NCI-H526 (cell line): ENCODE measurements at regions not wholly inside any gene's neighbourhood (a gene's known extent, or its start where the extent isn't known, plus 50 kb on each side); places are given as distances from the start of the nearest gene placed in this dataset.
"Not testable (repeated sequence)": the region's sequence is repeated elsewhere in the genome, so short reads cannot be mapped to it uniquely, and the experiment has no call there.

Experiments used
- DNase-seq, 2 experiments: peaks; one replicate each; lab custom pipeline; 2025; lab: John Stamatoyannopoulos, UW

DNA sequence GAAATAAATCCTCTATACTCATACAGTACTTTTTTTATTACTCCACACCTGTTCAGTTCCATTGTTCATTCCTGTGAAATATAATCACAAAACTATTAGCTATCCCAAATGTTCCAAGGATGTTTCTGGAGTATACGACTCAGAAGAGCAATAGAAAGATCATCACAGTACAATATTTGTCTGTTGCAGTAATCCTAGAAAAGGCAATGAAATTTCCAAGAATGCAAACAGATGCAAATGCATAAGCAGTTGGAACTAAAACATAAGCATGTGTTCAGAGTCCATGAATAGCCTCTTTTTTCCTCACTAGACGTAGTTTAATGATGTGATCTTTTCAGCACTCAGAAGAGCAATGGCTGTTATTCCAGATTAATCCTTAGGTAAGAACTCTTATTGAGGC, 55.2 kb downstream of the RTL3 start:
- DNase-seq = peak; percentile 80 to 82

- peak in 1 of 2 experiments; percentile 8 for DNase-seq
These were observed 63.1 kb downstream of the RTL3 start for GRCh38 chrX:78595901-78596502.

GRCh38 chrX:78593701-78594100, 65.4 kb downstream of the RTL3 start:
- no peak for DNase-seq

- DNase-seq = no peak
These were observed 67.1 kb downstream of the RTL3 start for GRCh38 chrX:78592030-78592429.

DNA sequence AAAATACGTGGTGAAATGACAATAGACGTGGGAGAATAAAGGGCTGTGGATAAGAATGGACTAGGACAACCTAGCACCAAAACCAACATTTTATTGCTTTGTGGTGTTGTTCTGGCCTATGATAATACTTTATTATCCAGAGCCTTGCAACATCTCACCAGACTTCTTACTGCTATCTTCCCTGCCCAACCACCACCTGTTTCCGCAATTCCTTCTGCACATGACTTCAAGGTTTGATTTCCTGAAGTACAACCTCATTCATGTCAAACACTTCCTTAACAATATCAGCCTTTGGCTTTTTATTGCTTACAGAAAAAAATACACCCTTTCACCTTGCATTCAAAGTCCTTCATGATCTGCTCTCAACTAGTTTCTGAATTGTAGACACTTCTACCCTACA, 84.8 kb downstream of the RTL3 start:
- DNase-seq = no peak

DNA sequence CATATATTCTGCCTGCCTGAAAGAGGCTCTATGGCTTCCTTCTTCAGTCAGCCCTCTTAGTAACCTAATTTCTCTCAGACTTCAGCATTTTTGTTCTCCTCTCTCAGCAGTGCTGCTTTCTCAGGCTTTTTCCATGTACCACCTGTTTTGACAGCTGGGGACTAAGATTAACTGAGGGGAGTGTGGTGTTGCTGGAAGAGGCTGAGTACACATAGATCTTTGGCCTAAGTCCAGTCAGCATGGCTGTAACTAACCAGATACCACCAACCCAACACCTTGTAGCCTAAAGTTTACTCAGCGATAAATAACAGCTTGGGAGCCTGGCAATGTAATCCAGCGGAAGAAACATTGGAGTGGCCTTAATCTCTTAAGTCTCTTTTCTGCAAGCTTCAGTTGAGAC, 85.5 kb downstream of the RTL3 start:
- no peak for DNase-seq

DNA sequence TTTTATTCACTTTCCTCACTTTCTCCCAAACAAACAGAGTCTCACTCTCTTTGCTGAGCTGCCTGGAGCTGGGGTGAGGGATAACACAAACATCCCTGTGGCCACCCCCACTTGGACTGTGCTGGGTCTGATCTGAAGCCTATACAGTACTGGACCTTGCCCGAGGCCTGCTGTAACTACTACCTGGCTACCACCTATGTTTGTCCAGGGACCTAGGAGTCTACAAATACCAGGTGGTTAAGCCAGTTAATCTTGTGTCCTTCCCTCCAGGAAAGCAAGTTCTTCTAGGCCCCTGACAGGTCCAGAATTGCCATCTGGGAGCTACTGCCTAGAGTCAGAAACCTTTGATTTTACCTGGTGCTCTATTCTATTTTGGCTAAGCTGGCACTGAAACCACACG, 87.3 kb downstream of the RTL3 start:
- no peak for DNase-seq

DNA sequence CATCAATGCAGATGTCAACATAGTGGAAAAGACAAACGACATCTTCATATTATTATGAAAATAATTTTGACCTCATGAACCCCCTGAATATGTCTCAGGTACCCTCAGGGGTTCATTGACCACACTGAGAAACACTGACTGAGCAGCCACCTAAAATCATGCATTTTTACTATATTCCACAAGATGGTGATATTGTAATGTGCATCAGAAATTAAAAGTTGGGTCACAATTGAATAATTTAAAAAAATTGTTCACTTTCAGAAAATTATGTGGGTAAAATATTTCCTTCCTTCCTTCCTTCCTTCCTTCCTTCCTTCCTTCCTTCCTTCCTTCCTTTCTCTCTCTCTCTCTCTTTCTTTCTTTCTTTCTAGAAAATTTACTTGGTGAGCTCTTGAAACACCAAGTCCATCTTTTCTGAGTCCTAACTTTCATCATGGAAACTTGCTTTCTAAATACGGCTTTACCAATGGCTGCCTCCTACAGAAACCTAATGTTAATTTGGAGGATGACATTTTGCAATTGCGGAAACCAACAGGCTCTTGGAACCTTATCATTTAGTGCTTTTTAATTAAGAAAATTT, 103.6 kb downstream of the RTL3 start:
- peak in 1 of 2 experiments; percentile 18 for DNase-seq

DNA sequence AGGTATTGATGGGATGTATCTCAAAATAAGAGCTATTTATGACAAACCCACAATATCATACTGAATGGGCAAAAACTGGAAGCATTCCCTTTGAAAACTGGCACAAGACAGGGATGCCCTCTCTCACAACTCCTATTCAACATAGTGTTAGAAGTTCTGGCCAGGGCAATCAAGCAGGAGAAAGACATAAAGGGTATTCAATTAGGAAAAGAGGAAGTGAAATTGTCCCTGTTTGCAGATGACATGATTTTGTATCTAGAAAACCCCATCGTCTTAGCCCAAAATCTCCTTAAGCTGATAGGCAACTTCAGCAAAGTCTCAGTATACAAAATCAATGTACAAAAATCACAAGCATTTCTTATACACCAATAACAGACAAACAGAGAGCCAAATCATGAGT, 106.5 kb downstream of the RTL3 start:
- not testable (repeated sequence) for DNase-seq

GRCh38 chrX:78548012-78548411, 111.1 kb downstream of the RTL3 start:
- DNase-seq = no peak

DNA sequence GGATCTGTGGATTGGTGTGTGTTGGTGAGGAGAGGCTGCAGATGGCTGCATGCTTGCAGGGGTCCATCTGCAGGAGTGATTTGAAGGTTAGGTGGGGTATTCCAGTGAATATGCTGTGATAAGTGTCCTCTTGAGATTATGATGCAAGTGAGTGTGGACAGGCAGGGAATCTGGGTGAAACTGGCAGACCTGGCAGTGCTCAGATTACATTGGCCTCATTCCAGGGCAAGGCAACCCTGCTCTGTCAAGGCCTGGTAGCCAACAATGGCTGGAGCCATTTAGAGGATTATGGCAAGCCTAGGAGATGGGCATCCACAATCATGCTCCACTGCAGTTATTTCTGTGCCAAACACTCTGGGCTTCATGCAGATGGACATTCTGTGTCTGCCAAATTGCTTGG, 113.9 kb downstream of the RTL3 start:
- DNase-seq = no peak

- no peak for DNase-seq
These were observed 115.8 kb downstream of the RTL3 start for GRCh38 chrX:78543281-78543680.

- no peak for DNase-seq
These were observed 119.0 kb downstream of the RTL3 start for GRCh38 chrX:78540171-78540570.

GRCh38 chrX:78534221-78534620, 124.9 kb downstream of the RTL3 start:
- DNase-seq = no peak

DNA sequence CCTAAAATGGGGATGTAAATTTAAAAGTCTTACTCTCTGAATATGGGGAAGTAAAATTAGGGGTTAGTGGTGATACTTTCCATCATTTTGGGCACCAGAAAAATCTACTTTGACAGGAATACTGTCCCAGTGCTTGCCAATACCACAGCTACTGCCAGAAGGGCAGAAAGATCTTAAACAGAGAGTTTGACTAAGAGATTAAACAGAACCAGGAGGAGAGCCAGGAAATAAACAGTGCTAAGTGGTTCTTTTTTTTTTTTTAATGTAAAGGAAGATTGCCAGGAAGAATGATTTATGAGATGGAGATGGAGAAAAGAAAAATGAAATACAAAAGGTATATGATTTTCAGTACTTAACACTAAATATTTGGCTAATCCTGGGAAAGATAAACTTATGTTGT, 126.8 kb downstream of the RTL3 start:
- no peak for DNase-seq

GRCh38 chrX:78527818-78528217, 131.3 kb downstream of the RTL3 start:
- DNase-seq = no peak

- DNase-seq = no peak
These were observed 131.9 kb downstream of the RTL3 start for GRCh38 chrX:78527263-78527662.

DNA sequence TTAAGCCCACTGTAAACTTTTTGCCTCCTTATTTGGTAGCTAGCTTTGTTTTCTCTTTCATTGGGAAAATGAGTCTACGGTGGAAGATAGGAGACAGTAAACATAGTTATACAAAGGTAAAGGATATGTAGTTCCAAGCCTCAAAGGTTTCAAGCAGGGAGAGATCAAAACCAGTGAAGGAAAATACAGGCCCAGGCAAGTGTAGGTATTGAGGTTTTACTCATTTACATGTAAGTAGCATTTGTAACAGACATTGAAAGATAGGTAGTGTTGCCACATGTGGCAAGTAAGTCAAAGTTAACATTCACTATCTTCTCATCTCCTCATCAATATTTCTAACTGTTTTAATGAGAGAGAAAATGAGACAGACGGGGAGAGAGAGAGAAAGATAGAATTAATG, 136.5 kb downstream of the RTL3 start:
- peak in 1 of 2 experiments; percentile 11 for DNase-seq

GRCh38 chrX:78517124-78517523, 142.0 kb downstream of the RTL3 start:
- no peak for DNase-seq

GRCh38 chrX:78514852-78515251, 144.3 kb downstream of the RTL3 start:
- DNase-seq = peak in 1 of 2 experiments; percentile 0

GRCh38 chrX:78513971-78514738, 145.0 kb downstream of the RTL3 start:
- no peak for DNase-seq

DNA sequence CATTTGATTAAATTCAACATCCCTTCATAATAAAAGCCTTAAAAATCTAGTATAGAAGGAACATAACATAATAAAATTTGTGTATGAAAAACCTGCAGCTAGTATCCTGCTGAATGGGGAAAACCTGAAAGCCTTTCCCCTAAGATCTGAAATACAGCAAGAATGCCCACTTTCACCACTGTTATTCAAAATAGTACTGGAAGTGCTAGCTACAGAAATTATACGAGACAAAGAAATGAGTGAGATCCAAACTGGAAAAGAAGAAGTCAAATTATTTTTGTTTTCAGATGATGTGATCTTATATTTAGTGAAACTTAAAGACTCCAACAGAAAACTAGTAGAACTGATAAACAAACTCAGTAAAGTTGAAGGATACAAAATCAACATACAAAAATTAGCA, 152.9 kb downstream of the RTL3 start:
- DNase-seq = no peak

- no peak for DNase-seq
These were observed 162.6 kb downstream of the RTL3 start for GRCh38 chrX:78496483-78496882.
